ENCODE measurements at regions not wholly inside any gene's neighbourhood (a gene's known extent, or its start where the extent isn't known, plus 50 kb on each side); places are given as distances from the start of the nearest gene placed in this dataset.

DNA sequence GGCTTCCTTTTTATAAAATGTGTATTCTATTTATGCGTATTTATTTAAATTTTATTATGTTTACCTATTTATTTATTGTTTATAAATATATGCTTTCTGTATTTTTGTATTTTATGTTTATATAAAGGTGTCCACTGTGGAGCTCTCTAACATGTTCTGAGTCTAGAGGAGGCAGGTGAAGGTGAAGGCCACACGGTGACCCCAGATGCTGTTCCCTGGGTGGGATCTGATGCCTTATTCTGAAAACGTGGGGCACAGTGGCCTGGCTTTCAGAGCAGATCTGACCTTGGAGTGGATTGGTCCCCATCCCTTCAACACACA lies 104.7 kb upstream of the SLC7A14 start:
- TF ChIP-seq CTCF (IDR thresholded peaks at IDR 0.05) (no peak), EZH2 (IDR thresholded peaks at IDR 0.05; ENCODE audit: borderline replicate concordance, insufficient read depth, low read depth, low read length, poor library complexity, severe bottlenecking) (no peak)
